NCI-H2227 (cell line): ENCODE measurements at regions not wholly inside any gene's neighbourhood (a gene's known extent, or its start where the extent isn't known, plus 50 kb on each side); places are given as distances from the start of the nearest gene placed in this dataset.
A peak's percentile ranks its signal among the peaks of the same experiment; 100 is the strongest.
"Not testable (repeated sequence)": the region's sequence is repeated elsewhere in the genome, so short reads cannot be mapped to it uniquely, and the experiment has no call there.

Experiments
- DNase-seq: peaks from one replicate; lab custom pipeline; 2025; ENCODE audit not compliant: unreplicated experiment; lab: John Stamatoyannopoulos, UW

DNA sequence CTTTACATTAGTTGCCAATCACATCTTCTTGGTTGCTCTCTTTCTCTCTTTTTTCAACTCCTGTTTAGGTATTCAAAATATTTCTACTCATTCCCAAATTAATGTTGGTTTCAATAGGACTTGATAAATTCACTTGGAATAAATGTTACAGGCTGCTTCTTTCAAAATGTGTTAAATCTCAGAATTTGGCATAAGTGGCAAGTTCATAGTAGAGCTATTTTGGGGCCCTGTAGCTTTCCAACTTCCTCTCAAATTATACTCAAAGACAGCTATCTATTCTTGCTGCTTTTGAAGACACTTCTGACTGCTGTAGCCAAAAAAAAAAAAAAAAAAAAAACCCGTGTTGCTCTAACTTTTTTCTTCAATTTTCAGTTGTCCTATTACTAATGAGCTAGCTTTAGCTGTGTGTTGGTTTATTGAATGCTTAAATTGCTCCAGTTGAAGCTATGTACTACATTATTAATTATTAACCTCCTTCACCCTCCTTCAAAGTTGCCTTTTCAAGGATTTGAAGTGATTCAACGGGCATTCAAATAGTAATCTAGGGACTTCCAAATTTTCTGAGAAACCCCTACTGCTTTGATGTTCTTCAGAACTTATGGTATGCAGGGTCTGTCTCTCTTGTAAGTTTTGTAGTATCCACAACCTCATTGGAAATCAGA lies 554.6 kb upstream of the FLRT2 start:
- DNase-seq: no peak

DNA sequence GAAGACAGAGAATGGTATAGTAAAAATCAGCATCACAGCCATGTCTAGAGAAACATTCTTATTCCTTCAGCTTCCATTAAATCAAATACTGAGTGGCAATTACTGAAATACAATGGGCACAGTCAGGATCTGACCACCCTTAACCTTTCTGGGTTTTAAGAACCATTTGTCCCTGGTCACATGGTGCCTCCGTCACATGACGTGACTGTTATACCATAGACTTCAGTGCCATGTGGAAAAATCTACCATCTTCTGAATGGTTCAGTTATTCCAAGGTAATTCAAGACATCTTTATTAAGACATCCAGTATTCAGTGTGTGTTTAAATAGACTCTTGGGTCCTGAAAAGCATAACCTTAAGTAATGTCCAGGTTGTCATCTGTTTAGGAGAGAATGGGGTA lies 553.1 kb upstream of the FLRT2 start:
- no peak for DNase-seq

DNA sequence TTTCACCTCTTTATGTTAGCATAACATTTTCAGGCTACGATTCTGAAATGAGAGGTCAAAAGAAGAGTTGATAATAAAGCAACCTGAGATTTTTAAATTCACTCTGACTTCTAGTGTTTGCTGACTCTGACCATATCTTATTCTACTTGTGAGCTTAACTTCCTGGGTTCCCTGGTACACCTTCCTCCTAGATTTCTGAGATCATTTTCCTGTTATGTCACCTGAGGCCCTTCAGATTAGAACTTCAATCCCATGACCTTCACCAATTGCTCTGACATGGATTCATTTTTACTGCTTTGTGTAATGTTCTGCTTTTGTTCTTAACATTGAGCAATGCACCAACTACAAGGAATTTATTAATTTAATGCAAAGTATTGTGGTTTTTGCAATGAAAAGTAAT lies 542.9 kb upstream of the FLRT2 start:
- no peak for DNase-seq

GRCh38 chr14:84988357-84988756 lies 541.6 kb upstream of the FLRT2 start:
- no peak for DNase-seq

- DNase-seq: no peak
Measured at GRCh38 chr14:84991021-84991420, 538.9 kb upstream of the FLRT2 start.

DNA sequence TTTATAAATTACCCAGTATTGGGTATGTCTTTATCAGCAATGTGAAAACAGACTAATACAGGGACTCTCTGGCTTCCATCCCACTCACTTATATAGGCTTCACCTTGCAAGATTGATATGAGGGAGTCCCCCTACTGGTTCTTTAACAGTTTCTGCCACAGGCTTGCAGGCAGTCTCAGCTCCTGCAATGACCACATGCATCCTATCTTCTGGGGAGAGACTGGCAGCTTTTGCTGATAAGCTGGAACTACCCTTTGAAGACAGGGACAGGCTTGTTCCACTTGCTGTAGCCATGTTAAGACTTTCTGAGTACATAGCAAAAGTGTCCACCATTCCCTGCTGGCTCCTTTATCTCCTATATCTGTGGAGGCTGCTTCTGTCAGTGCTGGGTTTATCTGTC lies 531.7 kb upstream of the FLRT2 start:
- DNase-seq: no peak

- no peak for DNase-seq
Measured at GRCh38 chr14:85002846-85003245, 527.1 kb upstream of the FLRT2 start.

- DNase-seq: no peak
Measured at GRCh38 chr14:85003805-85004204, 526.1 kb upstream of the FLRT2 start.

DNA sequence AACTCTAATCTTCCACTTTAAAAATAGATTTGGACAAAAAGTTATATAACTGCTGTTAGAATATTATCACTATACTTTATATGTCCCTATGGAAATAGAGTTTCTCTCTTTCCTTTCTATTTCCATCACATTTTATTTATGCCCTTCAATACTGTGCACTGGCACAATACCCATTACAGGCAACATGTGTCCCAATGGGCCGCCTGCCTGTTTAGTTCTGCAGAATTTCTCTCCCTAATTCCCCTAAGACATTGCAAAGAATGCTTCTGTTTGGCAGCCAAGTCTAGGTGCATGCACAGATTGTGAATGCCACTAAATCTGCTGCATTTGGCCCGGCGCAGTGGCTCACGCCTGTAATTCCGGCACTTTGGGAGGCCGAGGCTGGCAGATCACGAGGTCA lies 520.4 kb upstream of the FLRT2 start:
- DNase-seq: no peak

- DNase-seq: no peak
Measured at GRCh38 chr14:85010186-85010585, 519.8 kb upstream of the FLRT2 start.

GRCh38 chr14:85016496-85016895 lies 513.4 kb upstream of the FLRT2 start:
- DNase-seq: no peak

DNA sequence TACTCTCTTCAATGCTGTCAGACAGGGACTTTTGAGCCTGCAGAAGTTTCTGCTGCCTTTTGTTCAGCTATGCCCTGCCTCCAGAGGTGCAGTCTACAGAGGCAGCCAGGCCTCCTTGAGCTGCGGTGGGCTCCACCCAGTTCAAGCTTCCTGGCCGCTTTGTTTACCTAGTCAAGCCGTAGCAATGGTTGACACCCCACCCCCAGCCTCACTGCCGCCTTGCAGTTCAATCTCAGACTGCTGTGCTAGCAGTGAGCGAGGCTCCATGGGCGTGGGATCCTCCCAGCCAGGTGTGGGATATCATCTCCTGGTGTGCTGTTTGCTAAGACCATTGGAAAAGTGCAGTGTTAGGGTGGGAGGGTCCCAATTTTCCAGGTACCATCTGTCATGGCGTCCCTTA lies 506.1 kb upstream of the FLRT2 start:
- not testable (repeated sequence) for DNase-seq

DNA sequence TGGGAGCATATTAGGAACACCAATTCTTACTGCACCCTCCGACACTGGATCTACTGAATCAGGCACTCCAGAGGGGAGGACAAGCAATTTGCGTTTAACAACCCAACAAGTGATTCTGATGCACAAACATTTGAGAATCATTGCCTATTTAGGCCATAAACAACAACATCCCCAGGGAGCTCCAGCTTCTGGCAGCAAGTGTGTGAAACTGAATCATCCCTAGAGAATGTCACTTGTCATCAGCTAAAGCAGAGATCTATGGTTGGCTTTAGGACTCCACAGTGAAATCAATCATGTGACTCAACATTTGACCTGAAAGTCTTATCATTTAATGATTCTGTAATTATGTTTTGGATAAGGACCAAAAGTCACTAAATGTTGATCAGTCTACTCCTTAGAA lies 505.0 kb upstream of the FLRT2 start:
- DNase-seq: no peak

- DNase-seq: no peak
Measured at GRCh38 chr14:85027681-85028370, 502.1 kb upstream of the FLRT2 start.

DNA sequence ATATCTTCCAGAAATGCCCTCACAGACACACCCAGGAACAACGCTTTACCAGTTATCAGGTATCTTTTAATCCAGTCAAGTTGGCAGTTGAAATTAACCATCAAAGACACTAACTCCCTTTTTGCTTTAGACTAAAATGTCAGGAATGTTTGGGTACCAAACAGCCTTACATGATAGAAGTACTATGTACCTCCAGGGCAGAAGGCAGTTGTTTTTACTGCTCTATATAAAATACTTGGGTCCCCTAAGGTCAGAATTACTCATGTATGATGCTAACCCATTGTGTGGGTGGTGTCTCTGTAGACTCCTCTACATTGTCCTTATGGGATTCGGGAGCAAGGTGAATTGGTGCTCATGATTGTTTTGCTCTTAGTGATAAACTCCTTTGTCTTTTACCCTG lies 492.5 kb upstream of the FLRT2 start:
- no peak for DNase-seq

DNA sequence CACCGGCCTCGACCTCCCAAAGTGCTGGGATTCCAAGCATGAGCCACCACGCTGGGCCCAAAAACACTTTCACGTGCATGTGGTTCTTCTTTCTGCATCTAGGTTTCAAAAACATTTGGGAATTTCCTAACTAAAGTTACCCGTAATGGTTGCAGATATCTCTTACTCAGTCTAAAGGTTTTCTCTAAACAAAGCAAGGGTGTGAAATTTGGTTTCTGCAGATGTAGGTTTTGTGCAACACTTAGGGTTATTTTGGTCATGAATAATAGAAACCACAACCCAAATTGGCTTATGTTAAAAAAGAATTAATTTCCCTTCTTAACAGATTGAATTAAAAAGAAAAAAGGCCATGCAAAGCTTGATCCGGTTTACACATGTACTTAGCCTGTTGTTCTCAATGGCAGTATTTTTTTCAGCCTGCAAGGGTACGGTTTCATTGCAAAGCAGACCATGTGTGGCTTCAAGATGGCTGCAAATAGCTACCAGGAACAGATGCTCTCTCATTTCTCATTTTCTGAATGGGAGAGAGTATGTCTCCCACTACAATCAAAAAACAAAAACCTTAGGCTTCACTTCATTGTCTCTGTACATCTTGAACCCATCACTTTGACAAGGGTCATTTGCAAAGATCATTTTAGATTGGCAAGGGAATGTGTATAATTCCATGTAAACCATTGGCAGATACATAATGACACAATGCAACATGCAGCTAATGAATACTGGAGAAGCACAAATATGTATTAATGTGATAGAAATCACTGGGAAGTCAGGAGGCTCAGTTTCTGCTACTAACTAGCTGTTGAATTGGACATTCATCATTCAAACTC lies 491.2 kb upstream of the FLRT2 start:
- no peak for DNase-seq

DNA sequence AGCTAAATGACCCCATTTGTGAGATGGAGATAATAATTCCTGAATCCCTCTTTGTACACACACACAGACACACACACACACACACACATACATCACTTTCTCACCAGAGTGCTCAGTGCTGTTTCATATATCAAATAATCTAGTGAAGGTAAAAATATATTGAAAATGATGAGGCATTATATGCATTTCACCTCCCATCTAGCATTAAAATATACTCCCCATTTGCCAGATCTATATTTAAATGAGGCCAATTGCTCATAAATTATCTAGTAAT lies 490.7 kb upstream of the FLRT2 start:
- DNase-seq: no peak

- DNase-seq: peak; percentile 2
Measured at GRCh38 chr14:85040046-85040685, 489.8 kb upstream of the FLRT2 start.

GRCh38 chr14:85041618-85042017 lies 488.3 kb upstream of the FLRT2 start:
- DNase-seq: no peak

DNA sequence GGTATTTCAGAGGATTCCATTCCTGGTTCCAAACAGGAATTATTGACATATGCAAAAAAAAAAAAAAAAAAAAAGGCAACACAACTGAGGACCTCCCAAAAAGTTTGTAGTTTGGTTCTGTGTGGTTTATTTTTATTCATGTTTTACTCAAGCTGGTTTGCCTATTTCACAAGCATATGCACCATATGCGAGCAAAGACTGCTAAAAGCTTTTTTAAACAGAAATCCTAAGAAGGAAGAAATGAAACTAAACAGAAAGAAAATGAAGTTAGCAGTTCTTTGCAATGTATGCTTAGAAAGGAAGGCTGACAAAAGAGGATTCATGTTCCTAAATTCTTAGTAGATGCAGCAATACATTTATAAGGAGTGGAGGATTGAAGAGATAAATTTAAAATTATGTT lies 487.6 kb upstream of the FLRT2 start:
- DNase-seq: no peak

DNA sequence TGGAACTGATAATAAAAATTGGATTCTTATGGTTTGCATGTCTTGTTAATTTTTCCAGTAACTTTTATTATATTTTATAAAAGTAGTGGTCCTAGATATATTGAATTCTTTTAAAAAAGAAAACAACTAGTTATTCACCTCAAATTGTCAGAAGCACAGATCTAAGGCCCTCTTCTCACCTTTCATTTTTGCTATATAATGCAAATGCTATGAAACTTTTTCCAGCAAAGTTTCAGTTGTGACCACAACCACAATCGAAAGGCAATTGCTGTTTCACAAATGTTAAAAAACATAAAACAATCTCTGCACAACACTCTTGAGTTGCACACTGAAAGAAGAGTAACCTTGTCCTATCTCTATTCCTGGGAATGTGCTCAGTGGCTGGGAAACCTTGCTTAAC lies 479.8 kb upstream of the FLRT2 start:
- no peak for DNase-seq

GRCh38 chr14:85052646-85053045 lies 477.3 kb upstream of the FLRT2 start:
- DNase-seq: no peak
